Natural killer cell (primary cell): ENCODE measurements at regions not wholly inside any gene's neighbourhood (a gene's known extent, or its start where the extent isn't known, plus 50 kb on each side); places are given as distances from the start of the nearest gene placed in this dataset.

Experiments
- ATAC-seq, 3 donors: fragments of 150-1000 bp in 2 of 3; fragments of 200-7000 bp in 1 of 3; cut with Tn5 transposase; 1 replicate in 1 of 3; 2 replicates in 2 of 3; pipeline ENCODE4 v1.10.0; 2021; ENCODE audit warnings: mild to moderate bottlenecking in 2 of 3, moderate library complexity in 2 of 3
- DNase-seq, 2 donors: peaks; one replicate each; pipeline versions ENCODE4 v3.0.0 to v3.0.0-alpha.2; 2013 to 2021; ENCODE audit warnings: mixed read lengths in 1 of 2
- H3K27ac ChIP-seq: one replicate; pipeline ENCODE4 v1.5.1; 2013; ENCODE audit warnings: mild to moderate bottlenecking, low read length
- H3K27me3 ChIP-seq: one replicate; pipeline ENCODE4 v1.6.1; 2013; ENCODE audit warnings: low read length; ENCODE audit not compliant: control insufficient read depth, insufficient read depth
- H3K36me3 ChIP-seq: one replicate; pipeline ENCODE4 v1.6.1; 2013; ENCODE audit warnings: low read length; ENCODE audit not compliant: control insufficient read depth, insufficient read depth
- H3K4me1 ChIP-seq: one replicate; pipeline ENCODE4 v1.6.1; 2013; ENCODE audit warnings: low read length; ENCODE audit not compliant: control insufficient read depth, insufficient read depth
- H3K4me3 ChIP-seq: one replicate; pipeline ENCODE4 v1.5.1; 2013; ENCODE audit warnings: low read length
- H3K9me3 ChIP-seq: one replicate; pipeline ENCODE4 v1.6.1; 2013; ENCODE audit warnings: low read length; ENCODE audit not compliant: control insufficient read depth, insufficient read depth
- H3K27ac Mint-ChIP-seq, 2 donors: one replicate each; pipeline ENCODE4 v1.8.0; 2022; ENCODE audit warnings: mild to moderate bottlenecking in 2 of 2, mixed read lengths in 2 of 2, moderate library complexity in 1 of 2
- H3K27me3 Mint-ChIP-seq, 2 donors: one replicate each; pipeline ENCODE4 v1.8.0; 2022; ENCODE audit warnings: low read depth in 2 of 2, mixed read lengths in 2 of 2
- H3K36me3 Mint-ChIP-seq: one replicate; pipeline ENCODE4 v1.8.0; 2022; ENCODE audit warnings: mixed read lengths
- H3K4me1 Mint-ChIP-seq, 2 donors: one replicate each; pipeline ENCODE4 v1.8.0; 2022; ENCODE audit warnings: mixed read lengths in 2 of 2
- H3K4me3 Mint-ChIP-seq: one replicate; pipeline ENCODE4 v1.8.0; 2022; ENCODE audit warnings: mild to moderate bottlenecking, moderate library complexity, mixed read lengths
- H3K9me3 Mint-ChIP-seq, 2 donors: one replicate each; pipeline ENCODE4 v1.8.0; 2022; ENCODE audit warnings: mixed read lengths in 2 of 2
- WGBS: methylation state at CpG from one replicate; pipeline ENCODE4 v1.1.7; 2013; ENCODE audit warnings: missing lambda C conversion rate; ENCODE audit not compliant: insufficient coverage; 5-methylcytosine and 5-hydroxymethylcytosine counted together
- intact Hi-C: fragments of 100-400 bp; cut with micrococcal nuclease; formaldehyde crosslinking; loops from one replicate; pipeline ENCODE4 v1.14.2; 2022
- TF ChIP-seq, protein P1 (sequence below): fragments of 200-600 bp; IDR thresholded peaks from one replicate; pipeline ENCODE4 v1.8.0; 2022; ENCODE audit warnings: antibody characterized with exemption

DNA sequence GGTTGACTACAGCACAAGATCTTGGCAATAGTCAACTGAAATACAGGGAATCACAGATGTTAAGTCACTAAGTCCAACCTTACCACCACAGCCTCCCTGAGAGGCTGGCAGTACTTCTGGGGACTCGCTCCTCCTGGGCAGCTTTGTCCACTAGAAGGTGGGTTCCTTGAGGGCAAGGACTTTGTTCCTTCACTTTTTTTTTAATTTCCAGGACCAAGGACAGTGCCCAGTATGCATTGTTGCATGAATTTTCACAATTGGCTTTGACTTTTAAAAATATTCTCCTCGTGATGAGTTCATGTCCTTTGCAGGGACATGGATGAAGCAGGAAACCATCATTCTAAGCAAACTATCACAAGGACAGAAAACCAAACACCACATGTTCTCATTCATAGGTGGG is 96.7 kb upstream of the IGSF21 start:
- H3K27ac Mint-ChIP-seq = no peak overlapping the region
- H3K27me3 Mint-ChIP-seq = peaks cover 5 to 17% of the 10 kb centered on the region in 2 donors
- H3K9me3 ChIP-seq = no peaks in the 10 kb centered on the region
- no peaks in the 10 kb centered on the region for H3K4me1 ChIP-seq
- H3K4me1 Mint-ChIP-seq = no peaks in the 10 kb centered on the region
- WGBS = 50% methylated on average over 2 of the region's 2 CpGs
- DNase-seq = no peak
- H3K36me3 ChIP-seq = no peaks in the 10 kb centered on the region
- H3K4me3 ChIP-seq = no peak overlapping the region
- H3K27me3 ChIP-seq = no peaks in the 10 kb centered on the region
- ATAC-seq = no peak
- no peaks in the 10 kb centered on the region for H3K9me3 Mint-ChIP-seq
- no peak overlapping the region for H3K27ac ChIP-seq
- H3K36me3 Mint-ChIP-seq = no peaks in the 10 kb centered on the region
- H3K4me3 Mint-ChIP-seq = no peak overlapping the region
- TF ChIP-seq, protein P1, sequence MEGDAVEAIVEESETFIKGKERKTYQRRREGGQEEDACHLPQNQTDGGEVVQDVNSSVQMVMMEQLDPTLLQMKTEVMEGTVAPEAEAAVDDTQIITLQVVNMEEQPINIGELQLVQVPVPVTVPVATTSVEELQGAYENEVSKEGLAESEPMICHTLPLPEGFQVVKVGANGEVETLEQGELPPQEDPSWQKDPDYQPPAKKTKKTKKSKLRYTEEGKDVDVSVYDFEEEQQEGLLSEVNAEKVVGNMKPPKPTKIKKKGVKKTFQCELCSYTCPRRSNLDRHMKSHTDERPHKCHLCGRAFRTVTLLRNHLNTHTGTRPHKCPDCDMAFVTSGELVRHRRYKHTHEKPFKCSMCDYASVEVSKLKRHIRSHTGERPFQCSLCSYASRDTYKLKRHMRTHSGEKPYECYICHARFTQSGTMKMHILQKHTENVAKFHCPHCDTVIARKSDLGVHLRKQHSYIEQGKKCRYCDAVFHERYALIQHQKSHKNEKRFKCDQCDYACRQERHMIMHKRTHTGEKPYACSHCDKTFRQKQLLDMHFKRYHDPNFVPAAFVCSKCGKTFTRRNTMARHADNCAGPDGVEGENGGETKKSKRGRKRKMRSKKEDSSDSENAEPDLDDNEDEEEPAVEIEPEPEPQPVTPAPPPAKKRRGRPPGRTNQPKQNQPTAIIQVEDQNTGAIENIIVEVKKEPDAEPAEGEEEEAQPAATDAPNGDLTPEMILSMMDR = no peak
- intact Hi-C loops = no loop called here

DNA sequence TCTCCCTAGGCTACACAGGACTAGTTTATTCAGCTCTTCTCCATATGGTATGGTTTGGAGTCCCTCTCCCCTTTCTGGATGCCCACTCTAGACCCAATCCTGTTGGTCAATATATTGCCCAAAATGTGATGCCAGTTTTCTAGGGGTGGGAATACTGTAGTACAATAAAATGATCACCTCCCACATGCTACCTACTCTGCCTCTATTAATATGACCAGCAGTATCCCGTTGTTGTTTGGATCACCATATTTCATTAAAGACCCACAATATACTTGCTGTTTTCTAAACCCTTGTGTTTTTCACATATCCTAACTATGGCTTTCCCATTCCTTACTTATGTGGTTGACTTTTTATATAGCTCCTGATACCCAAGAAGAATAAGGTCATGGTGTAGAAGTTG is 95.9 kb upstream of the IGSF21 start:
- H3K4me1 ChIP-seq = no peaks in the 10 kb centered on the region
- no peaks in the 10 kb centered on the region for H3K36me3 Mint-ChIP-seq
- no peak overlapping the region for H3K4me3 Mint-ChIP-seq
- H3K27ac Mint-ChIP-seq = no peak overlapping the region
- intact Hi-C loops = no loop called here
- H3K27me3 ChIP-seq = no peaks in the 10 kb centered on the region
- no peaks in the 10 kb centered on the region for H3K36me3 ChIP-seq
- TF ChIP-seq, protein P1 = no peak
- DNase-seq (no peak), ATAC-seq (no peak)
- no peaks in the 10 kb centered on the region for H3K9me3 ChIP-seq
- no peaks in the 10 kb centered on the region for H3K4me1 Mint-ChIP-seq
- H3K27ac ChIP-seq = no peak overlapping the region
- WGBS = 90% methylated on average over 1 of the region's 1 CpG
- peaks cover 5 to 17% of the 10 kb centered on the region in 2 donors for H3K27me3 Mint-ChIP-seq
- H3K9me3 Mint-ChIP-seq = no peaks in the 10 kb centered on the region
- no peak overlapping the region for H3K4me3 ChIP-seq

DNA sequence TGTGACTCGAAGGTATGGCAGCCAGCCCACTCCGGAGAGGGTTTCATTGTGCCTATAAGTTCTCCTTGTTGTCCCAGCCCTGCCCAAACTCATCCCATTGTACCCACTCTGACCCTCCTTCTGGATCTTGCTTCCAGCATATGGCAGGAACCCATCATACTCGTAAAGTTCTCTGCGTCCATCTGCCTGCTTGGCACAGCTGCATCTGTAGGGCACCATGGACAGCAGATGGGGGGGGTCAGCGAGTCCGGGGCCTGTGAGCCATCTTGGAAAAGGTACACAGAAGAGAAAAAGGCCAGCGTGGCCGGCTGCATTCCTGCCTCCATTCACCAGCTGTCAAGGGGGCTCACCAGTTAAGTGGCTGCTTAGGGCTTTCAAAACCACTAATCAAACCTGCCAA is 94.9 kb upstream of the IGSF21 start:
- TF ChIP-seq, protein P1 = no peak
- Histone ChIP-seq H3K27ac (no peak overlapping the region), H3K4me3 (no peak overlapping the region), H3K27me3 (no peaks in the 10 kb centered on the region), H3K36me3 (no peaks in the 10 kb centered on the region), H3K9me3 (no peaks in the 10 kb centered on the region), H3K4me1 (no peaks in the 10 kb centered on the region)
- Mint-ChIP-seq H3K27me3 (peaks cover 5 to 21% of the 10 kb centered on the region in 2 donors), H3K4me3 (no peak overlapping the region), H3K4me1 (no peaks in the 10 kb centered on the region), H3K36me3 (no peaks in the 10 kb centered on the region), H3K27ac (no peak overlapping the region), H3K9me3 (no peaks in the 10 kb centered on the region)
- ATAC-seq (no peak), DNase-seq (no peak)
- intact Hi-C loops = no loop called here
- 81% methylated on average over 8 of the region's 8 CpGs for WGBS

DNA sequence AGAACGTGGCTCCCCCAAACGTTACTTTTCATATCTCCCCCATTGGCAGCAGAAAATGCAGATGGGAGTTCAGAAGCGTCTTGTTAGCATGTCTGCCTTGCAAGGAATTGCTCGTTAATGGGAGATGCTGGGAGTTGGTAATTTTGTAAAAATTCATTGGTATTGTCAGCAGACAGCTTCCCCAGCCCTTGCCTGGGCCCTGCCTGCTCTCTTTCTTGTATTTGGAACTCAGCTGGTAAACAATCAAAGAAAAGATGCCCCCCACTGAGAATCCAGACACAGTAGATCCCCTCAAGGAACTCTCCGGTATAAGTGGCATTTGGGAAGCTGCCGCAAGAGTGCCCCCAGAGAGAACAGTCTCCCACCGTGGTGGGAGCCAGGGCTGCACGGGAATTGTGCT is 94.4 kb upstream of the IGSF21 start:
- Mint-ChIP-seq H3K27me3 (peaks cover 5 to 21% of the 10 kb centered on the region in 2 donors), H3K4me1 (no peaks in the 10 kb centered on the region), H3K9me3 (no peaks in the 10 kb centered on the region), H3K27ac (no peak overlapping the region), H3K4me3 (no peak overlapping the region), H3K36me3 (no peaks in the 10 kb centered on the region)
- H3K27me3 ChIP-seq = no peaks in the 10 kb centered on the region
- intact Hi-C loops = no loop called here
- 64% methylated on average over 8 of the region's 8 CpGs for WGBS
- no peak for ATAC-seq
- no peaks in the 10 kb centered on the region for H3K4me1 ChIP-seq
- no peaks in the 10 kb centered on the region for H3K9me3 ChIP-seq
- no peak overlapping the region for H3K27ac ChIP-seq
- no peak for DNase-seq
- TF ChIP-seq, protein P1 = no peak
- H3K4me3 ChIP-seq = no peak overlapping the region
- H3K36me3 ChIP-seq = no peaks in the 10 kb centered on the region
